Smooth muscle cell (in vitro differentiated cells): ENCODE measurements at regions not wholly inside any gene's neighbourhood (a gene's known extent, or its start where the extent isn't known, plus 50 kb on each side); places are given as distances from the start of the nearest gene placed in this dataset.
A peak's percentile ranks its signal among the peaks of the same experiment; 100 is the strongest.
"Not testable (repeated sequence)": the region's sequence is repeated elsewhere in the genome, so short reads cannot be mapped to it uniquely, and the experiment has no call there.

Source experiments
- DNase-seq: peaks from one replicate; lab custom pipeline; 2025; ENCODE audit not compliant: unreplicated experiment; lab: John Stamatoyannopoulos, UW
- H2AFZ ChIP-seq: fragments of 200-600 bp; sonication (generic); 2 replicates; pipeline ENCODE4 v1.6.0; 2016; ENCODE audit warnings: antibody characterized with exemption, low read depth, mild to moderate bottlenecking
- H3F3A ChIP-seq: fragments of 200-600 bp; sonication (generic); 2 replicates; pipeline ENCODE4 v1.6.0; 2017; ENCODE audit warnings: antibody characterized with exemption, low read depth
- H3K27ac ChIP-seq: fragments of 200-600 bp; sonication (generic); 2 replicates; pipeline ENCODE4 v1.5.1; 2016; ENCODE audit warnings: low read depth, mild to moderate bottlenecking
- H3K27me3 ChIP-seq: fragments of 200-600 bp; sonication (generic); 2 replicates; pipeline ENCODE4 v1.6.1; 2016; ENCODE audit warnings: low read depth, mild to moderate bottlenecking
- H3K36me3 ChIP-seq: fragments of 200-600 bp; sonication (generic); 2 replicates; pipeline ENCODE4 v1.5.1; 2016; ENCODE audit warnings: low read depth
- H3K4me1 ChIP-seq: fragments of 200-600 bp; sonication (generic); 2 replicates; pipeline ENCODE4 v1.5.1; 2016; ENCODE audit warnings: low read depth
- H3K4me2 ChIP-seq: fragments of 200-600 bp; sonication (generic); 2 replicates; pipeline ENCODE4 v1.6.0; 2016; ENCODE audit warnings: mild to moderate bottlenecking
- H3K4me3 ChIP-seq: fragments of 200-600 bp; sonication (generic); 2 replicates; pipeline ENCODE4 v1.5.1; 2016; ENCODE audit warnings: mild to moderate bottlenecking
- H3K79me2 ChIP-seq: fragments of 200-600 bp; sonication (generic); 2 replicates; pipeline ENCODE4 v1.6.0; 2016; ENCODE audit warnings: low read depth, mild to moderate bottlenecking
- H3K9ac ChIP-seq: fragments of 200-600 bp; sonication (generic); 2 replicates; pipeline ENCODE4 v1.6.0; 2016; ENCODE audit warnings: low read depth
- H3K9me3 ChIP-seq: fragments of 200-600 bp; sonication (generic); replicated peaks from 2 replicates; pipeline ENCODE4 v1.5.1; 2016; ENCODE audit warnings: low read depth
- H4K20me1 ChIP-seq: fragments of 200-600 bp; sonication (generic); 2 replicates; pipeline ENCODE4 v1.6.0; 2016; ENCODE audit warnings: low read depth
- WGBS: methylation state at CpG from one replicate; pipeline ENCODE4 v1.1.7; 2016; ENCODE audit warnings: low lambda C conversion rate; 5-methylcytosine and 5-hydroxymethylcytosine counted together
- TF ChIP-seq, protein P1 (sequence below): fragments of 200-600 bp; sonication (generic); IDR thresholded peaks from 2 replicates; pipeline ENCODE4 v1.5.1; 2017; ENCODE audit warnings: borderline replicate concordance, mild to moderate bottlenecking, antibody characterized with exemption; ENCODE audit not compliant: insufficient read depth, poor library complexity, severe bottlenecking

DNA sequence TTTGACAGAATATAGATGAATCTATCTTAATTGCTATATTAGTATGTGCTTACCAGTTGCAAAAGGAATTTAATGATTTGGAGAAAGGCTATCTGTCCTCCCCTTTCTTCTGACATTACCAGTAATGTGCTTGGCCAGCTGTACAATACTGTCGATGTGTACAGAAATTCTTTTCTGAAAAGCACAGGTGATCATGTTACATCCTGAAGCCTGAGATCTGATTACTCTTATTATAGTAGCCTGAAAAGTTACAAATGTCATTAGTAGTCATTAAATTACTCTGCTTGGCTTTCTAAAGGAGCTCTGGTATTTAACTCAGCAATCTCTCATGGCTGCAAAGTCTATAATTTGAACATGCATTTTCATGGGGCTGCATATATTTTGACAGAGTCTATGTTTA, 209.8 kb downstream of the PTPRC start:
- TF ChIP-seq, protein P1, sequence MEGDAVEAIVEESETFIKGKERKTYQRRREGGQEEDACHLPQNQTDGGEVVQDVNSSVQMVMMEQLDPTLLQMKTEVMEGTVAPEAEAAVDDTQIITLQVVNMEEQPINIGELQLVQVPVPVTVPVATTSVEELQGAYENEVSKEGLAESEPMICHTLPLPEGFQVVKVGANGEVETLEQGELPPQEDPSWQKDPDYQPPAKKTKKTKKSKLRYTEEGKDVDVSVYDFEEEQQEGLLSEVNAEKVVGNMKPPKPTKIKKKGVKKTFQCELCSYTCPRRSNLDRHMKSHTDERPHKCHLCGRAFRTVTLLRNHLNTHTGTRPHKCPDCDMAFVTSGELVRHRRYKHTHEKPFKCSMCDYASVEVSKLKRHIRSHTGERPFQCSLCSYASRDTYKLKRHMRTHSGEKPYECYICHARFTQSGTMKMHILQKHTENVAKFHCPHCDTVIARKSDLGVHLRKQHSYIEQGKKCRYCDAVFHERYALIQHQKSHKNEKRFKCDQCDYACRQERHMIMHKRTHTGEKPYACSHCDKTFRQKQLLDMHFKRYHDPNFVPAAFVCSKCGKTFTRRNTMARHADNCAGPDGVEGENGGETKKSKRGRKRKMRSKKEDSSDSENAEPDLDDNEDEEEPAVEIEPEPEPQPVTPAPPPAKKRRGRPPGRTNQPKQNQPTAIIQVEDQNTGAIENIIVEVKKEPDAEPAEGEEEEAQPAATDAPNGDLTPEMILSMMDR: no peak
- H4K20me1 ChIP-seq: peaks cover 70% of the 10 kb centered on the region
- no peaks in the 10 kb centered on the region for H3K4me1 ChIP-seq
- no peak overlapping the region for H3K9ac ChIP-seq
- H2AFZ ChIP-seq: no peak overlapping the region
- H3K4me2 ChIP-seq: no peak overlapping the region
- WGBS: 86% methylated on average over 1 of the region's 1 CpG
- no peaks in the 10 kb centered on the region for H3K27me3 ChIP-seq
- H3F3A ChIP-seq: peaks cover 34% of the 10 kb centered on the region
- H3K36me3 ChIP-seq: peaks cover 25% of the 10 kb centered on the region
- no peak for DNase-seq
- H3K79me2 ChIP-seq: peaks cover 59% of the 10 kb centered on the region
- peak overlapping the region; percentile 55 for H3K27ac ChIP-seq
- no peak overlapping the region for H3K4me3 ChIP-seq
- no peaks in the 10 kb centered on the region for H3K9me3 ChIP-seq

- H4K20me1 ChIP-seq: peaks cover 74% of the 10 kb centered on the region
- TF ChIP-seq, protein P1: no peak
- H3K9me3 ChIP-seq: no peaks in the 10 kb centered on the region
- WGBS: 93% methylated on average over 2 of the region's 2 CpGs
- no peak for DNase-seq
- no peak overlapping the region for H3K4me2 ChIP-seq
- H2AFZ ChIP-seq: no peak overlapping the region
- H3K27ac ChIP-seq: peak overlapping the region; percentile 55
- H3K4me3 ChIP-seq: no peak overlapping the region
- peaks cover 32% of the 10 kb centered on the region for H3F3A ChIP-seq
- no peaks in the 10 kb centered on the region for H3K27me3 ChIP-seq
- H3K9ac ChIP-seq: no peak overlapping the region
- H3K79me2 ChIP-seq: peaks cover 59% of the 10 kb centered on the region
- no peaks in the 10 kb centered on the region for H3K4me1 ChIP-seq
- H3K36me3 ChIP-seq: peaks cover 25% of the 10 kb centered on the region
These were observed 210.3 kb downstream of the PTPRC start for GRCh38 chr1:198849093-198849492.

DNA sequence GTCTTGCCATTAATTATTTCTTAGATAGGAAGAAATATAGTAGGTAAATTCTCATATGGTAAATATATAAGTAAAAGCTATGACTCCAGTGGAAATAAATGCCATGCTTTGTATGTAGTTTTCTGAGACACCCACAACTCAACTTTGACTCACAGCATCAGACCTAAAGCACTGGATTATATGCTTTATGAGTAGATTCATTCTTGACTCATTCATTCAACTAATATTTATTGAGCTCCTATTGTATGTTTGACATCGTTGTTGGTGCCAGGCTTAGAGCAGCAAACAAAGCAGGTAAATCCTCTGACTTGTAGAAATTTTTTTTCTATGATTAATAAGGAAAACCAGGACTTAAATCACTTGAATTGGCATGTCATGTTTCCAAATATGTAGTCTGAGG, 211.4 kb downstream of the PTPRC start:
- peaks cover 31% of the 10 kb centered on the region for H3F3A ChIP-seq
- DNase-seq: no peak
- no peaks in the 10 kb centered on the region for H3K27me3 ChIP-seq
- H2AFZ ChIP-seq: no peak overlapping the region
- H3K79me2 ChIP-seq: peaks cover 68% of the 10 kb centered on the region
- 61% methylated on average over 1 of the region's 1 CpG for WGBS
- H4K20me1 ChIP-seq: peaks cover 77% of the 10 kb centered on the region
- no peak overlapping the region for H3K4me3 ChIP-seq
- H3K4me2 ChIP-seq: peak overlapping the region; percentile 1
- no peak overlapping the region for H3K9ac ChIP-seq
- TF ChIP-seq, protein P1: no peak
- no peaks in the 10 kb centered on the region for H3K9me3 ChIP-seq
- no peaks in the 10 kb centered on the region for H3K4me1 ChIP-seq
- H3K27ac ChIP-seq: peak overlapping the region; percentile 55
- peaks cover 22% of the 10 kb centered on the region for H3K36me3 ChIP-seq

GRCh38 chr1:198850966-198851365, 212.1 kb downstream of the PTPRC start:
- DNase-seq, H3K4me3 ChIP-seq, H3K27me3 ChIP-seq, H3K9ac ChIP-seq, H2AFZ ChIP-seq, H3K4me1 ChIP-seq, H3K9me3 ChIP-seq: not testable (repeated sequence)
- peaks cover 31% of the 10 kb centered on the region for H3F3A ChIP-seq
- peak overlapping the region; percentile 1 for H3K4me2 ChIP-seq
- H3K27ac ChIP-seq: peak overlapping the region; percentile 55
- peaks cover 76% of the 10 kb centered on the region for H3K79me2 ChIP-seq
- H4K20me1 ChIP-seq: peaks cover 74% of the 10 kb centered on the region
- 94% methylated on average over 5 of the region's 5 CpGs for WGBS
- H3K36me3 ChIP-seq: peaks cover 17% of the 10 kb centered on the region
